GM19023 (cell line): ENCODE measurements at regions not wholly inside any gene's neighbourhood (a gene's known extent, or its start where the extent isn't known, plus 50 kb on each side); places are given as distances from the start of the nearest gene placed in this dataset.
"Not testable (repeated sequence)": the region's sequence is repeated elsewhere in the genome, so short reads cannot be mapped to it uniquely, and the experiment has no call there.

Source experiments
- ATAC-seq: cut with Tn5 transposase; IDR thresholded peaks from one replicate; pipeline ENCODE4 v1.9.1; 2021; ENCODE audit warnings: mild to moderate bottlenecking, moderate library complexity; ENCODE audit not compliant: unreplicated experiment

GRCh38 chr21:23955135-23955843 lies 1652.0 kb downstream of the MRPL39 start:
- no peak for ATAC-seq

- no peak for ATAC-seq
These were observed 1655.0 kb downstream of the MRPL39 start for GRCh38 chr21:23952269-23952668.

- ATAC-seq = no peak
These were observed 1656.0 kb downstream of the MRPL39 start for GRCh38 chr21:23951251-23951650.

GRCh38 chr21:23950344-23950743 lies 1656.9 kb downstream of the MRPL39 start:
- no peak for ATAC-seq

GRCh38 chr21:23949493-23949892 lies 1657.8 kb downstream of the MRPL39 start:
- no peak for ATAC-seq

DNA sequence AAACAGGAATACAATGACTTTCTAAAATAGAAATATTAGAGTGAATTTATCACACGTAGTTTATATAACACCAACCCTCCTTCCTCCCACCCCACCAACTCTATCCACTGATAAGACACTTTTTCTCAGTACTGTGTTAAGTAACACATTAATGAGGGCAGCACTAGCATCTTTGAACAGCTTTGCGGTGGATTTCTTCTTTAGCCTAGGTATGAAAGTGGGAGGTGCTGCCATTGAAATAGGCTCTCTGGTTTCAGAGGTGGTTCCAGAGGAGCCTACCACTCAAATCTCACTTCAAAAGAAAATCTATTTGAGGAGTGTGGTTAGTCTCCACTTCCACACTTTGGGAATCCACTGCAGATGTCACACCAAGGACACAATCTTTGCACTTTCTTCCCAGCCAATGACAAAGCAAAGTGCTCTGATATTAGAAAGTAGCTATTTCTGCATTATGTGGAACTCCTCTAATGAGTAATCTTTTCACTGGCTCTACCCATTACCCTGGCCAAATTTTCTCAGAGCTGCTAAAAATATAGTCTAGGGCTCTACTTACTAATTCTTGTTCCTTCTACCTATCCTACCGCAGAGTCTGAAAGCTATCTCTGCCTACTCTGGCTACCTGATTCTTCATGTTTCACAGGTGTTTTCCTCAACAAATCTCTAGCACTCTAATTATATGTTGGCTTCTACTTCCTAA lies 1667.8 kb downstream of the MRPL39 start:
- no peak for ATAC-seq

GRCh38 chr21:23936991-23937390 lies 1670.3 kb downstream of the MRPL39 start:
- no peak for ATAC-seq

DNA sequence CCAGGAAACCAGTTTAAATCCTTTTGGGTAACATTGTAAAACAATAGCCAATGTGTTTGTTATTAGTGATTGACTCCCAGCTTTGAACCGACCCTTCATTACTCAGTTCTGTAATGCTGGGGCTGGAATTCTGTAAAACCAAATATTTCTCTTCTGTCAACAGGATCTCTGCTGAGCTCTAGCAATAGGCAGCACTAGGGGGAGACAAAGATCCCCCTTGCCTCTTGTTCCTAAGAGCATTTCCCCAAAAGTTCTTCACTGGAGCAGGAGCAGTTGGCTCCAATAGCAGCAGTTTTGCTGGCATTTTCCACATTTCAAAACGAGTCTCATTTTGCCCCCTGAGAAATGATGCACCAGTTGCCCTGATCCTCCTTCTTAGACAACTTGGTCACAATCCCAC lies 1671.1 kb downstream of the MRPL39 start:
- no peak for ATAC-seq

- no peak for ATAC-seq
These were observed 1676.7 kb downstream of the MRPL39 start for GRCh38 chr21:23930565-23930964.

DNA sequence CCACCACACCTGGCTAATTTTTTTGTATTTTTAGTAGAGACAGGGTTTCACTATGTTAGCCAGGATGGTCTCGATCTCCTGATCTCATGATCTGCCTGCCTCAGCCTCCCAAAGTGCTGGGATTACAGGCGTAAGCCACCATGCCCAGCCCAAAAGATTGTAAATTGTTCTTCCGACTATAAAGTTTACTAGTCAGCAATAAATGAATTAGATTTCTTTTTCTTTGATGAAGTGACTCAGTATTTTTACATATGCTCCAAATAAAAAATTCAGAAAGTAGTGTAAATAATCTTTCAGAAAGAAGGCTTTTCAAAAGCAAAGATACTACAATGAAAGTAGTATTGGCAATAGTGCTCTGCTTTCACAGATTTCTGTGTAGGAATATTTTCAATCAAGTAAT lies 1680.9 kb downstream of the MRPL39 start:
- ATAC-seq = not testable (repeated sequence)

DNA sequence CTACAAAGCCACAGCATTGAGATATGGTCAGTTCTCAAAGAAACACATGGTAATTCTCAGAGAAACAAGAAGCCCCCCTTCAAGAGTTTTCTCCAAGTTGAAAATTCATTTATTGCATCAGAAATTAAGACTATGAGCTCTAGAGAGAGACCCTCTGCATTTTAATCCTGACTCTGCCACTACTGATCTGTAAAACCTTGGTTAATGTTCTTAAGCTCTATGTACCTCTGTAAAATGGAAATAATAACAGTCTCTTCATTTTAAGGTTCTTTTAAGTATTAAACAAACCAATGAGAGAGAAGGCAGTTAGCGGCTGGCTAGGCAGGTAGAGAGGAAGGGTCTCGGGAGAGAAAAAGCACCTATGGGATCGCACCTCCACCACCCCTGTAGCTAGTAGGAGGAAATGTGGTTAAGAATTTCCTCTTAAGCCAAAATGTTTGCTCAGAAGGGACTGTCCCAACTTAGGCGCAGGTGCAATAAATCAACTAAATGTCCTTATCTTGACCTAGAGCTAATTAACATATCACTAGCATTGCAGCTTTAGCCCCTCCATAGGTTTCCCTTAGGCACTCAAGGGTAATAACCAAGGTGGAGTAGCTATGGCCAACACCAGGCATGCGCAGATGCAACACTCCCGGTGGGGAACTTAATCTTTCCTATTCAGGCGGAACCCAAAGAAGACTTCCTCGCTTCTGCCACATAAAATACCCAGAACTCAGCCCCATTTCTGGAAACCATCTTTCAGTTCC lies 1685.4 kb downstream of the MRPL39 start:
- ATAC-seq = no peak

GRCh38 chr21:23900727-23901126 lies 1706.6 kb downstream of the MRPL39 start:
- ATAC-seq = no peak

DNA sequence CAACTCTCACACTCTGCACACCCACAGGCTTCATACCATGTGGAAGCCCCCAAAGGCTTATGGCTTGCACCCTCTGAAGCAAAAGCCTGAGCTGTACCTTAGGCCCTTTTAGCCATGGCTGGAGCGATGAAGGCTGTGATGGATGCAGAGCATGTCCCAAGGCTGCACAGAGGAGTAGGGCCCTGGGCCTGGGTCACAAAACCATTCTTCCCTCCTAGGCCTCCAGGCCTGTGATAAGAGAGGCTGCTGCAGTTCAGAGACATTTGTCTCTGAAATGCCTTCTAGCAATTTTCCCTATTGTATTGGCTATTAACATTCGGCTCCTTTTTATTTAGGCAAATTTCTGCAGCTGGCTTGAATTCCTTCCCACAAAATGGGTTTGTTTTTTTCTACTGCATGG lies 1707.7 kb downstream of the MRPL39 start:
- no peak for ATAC-seq

DNA sequence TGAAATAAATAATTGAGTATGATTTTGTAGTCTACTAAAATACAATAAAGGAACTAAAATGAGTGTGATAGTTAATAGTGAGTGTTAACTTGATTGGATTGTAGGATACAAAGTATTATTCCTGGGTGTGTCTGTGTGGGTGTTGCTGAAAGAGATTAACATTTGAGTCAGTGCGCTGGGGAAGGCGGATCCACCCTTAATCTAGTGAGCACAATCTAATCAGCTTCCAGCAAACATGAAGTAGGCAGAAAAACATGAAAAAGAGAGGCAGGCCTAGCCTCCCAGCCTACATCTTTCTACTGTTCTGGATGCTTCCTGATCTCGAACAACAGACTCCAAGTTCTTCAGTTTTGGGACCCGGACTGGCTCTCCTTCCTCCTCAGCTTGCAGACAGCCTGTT lies 1716.6 kb downstream of the MRPL39 start:
- ATAC-seq = no peak

DNA sequence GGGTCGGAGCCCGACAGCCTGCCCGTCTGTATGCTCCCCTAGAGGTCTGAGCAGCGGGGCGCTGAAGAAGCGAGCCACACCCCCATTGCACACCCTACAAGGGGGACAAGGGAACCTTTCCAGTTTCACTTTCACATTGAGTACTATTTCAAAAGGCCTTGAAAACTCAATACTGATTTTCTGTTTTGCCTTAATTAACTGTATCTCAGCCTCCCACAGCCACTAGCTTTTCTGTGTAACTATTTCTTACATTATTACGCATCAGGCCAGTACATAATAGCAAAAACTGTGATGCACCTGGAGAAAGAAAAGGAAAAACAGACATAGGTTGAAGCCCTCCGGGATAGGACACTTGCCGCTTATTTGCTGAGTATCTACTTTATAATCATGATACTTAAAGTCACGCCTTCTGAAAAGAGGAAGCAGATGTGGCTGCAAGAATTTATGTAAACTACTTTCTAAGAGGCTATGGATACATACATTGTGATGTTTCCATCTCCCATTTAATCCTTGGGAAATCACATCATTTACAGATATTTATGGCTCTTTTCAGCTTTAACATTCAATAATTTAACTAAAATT lies 1719.5 kb downstream of the MRPL39 start:
- ATAC-seq = peak; percentile 80

DNA sequence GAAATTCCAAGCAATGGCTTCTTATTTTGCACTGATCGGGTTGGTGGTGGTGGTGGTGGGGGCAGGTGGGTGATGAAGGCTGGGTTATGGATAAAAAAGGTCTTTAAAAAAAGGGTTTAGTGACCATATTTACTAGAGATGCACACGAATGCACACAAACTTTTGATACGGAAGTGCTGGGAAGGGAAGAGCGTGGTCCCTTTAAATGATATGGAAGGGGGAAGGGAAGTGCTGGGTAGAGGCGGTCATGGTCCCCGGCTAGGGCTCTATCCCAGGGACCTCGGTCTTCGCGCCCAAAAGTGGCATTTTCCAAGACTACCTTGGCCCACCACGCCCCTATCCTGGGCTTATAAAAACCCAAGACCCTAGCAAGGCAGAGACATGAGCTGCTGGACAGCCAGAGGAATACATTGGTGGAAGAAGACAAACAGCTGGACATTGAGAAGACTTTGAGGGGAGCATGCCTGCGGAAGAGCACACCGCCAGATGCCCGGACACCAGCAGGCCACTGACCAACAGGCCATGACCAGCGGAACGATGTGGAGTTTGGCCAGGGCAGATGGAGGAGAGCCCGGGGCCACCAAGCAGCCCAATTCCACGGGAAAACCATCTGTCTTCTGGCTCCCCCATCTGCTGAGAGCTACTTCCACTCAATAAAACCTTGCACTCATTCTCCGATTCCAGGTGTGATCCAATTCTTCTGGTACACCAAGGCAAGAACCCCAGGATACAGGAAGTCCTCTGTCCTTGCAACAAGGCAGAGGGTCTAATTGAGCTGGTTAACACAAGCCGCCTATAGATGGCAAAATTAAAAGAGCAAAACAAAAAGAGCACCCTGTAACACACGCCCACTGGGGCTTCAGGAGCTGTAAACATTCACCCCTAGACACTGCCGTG lies 1720.2 kb downstream of the MRPL39 start:
- ATAC-seq = no peak

- ATAC-seq = no peak
These were observed 1725.5 kb downstream of the MRPL39 start for GRCh38 chr21:23881783-23882182.

GRCh38 chr21:23876925-23877558 lies 1730.2 kb downstream of the MRPL39 start:
- ATAC-seq = no peak

GRCh38 chr21:23874271-23874670 lies 1733.0 kb downstream of the MRPL39 start:
- ATAC-seq = no peak

DNA sequence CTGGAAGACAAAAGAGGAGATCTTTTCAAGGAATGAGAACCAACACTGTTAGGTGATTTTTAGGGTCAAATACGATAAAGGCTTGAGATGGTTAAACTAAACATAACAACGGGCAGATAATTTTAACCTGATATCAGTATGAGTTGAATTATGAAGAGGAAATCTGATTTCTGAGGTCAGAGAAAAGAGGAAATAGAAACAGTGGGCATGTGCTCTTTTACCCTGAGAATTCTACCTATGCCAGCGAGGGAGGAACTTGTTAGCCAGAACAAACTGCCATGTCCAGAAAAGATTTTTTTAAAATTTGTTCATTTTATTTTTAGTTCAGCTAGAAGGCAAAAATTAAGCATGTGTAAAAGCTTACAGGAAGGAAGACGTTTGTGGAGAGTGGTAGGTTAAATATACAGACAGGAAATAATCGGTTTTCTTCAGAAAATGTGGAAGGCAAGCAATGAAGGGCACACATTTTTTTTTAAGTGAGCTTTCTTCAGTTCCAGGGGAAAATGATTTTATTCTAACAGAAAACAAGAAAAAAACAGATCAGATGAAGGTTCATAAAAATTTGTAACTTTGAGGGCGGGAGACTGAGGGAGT lies 1745.3 kb downstream of the MRPL39 start:
- ATAC-seq = no peak
